ENCODE measurements at regions not wholly inside any gene's neighbourhood (a gene's known extent, or its start where the extent isn't known, plus 50 kb on each side); places are given as distances from the start of the nearest gene placed in this dataset.

- no peaks in the 10 kb centered on the region for H3K9me2 ChIP-seq (replicated peaks; ENCODE audit: low read depth, low read length)
- no peaks in the 10 kb centered on the region for H3K4me1 ChIP-seq (ENCODE audit: insufficient read depth, low read length, poor library complexity, severe bottlenecking)
- no peaks in the 10 kb centered on the region for H3K27me3 ChIP-seq (ENCODE audit: insufficient read depth, low read length, poor library complexity, severe bottlenecking)
- H3K79me2 ChIP-seq (ENCODE audit: insufficient read depth, low read length), result no peaks in the 10 kb centered on the region
- no peak overlapping the region for H2AFZ ChIP-seq (ENCODE audit: low read length)
- H3K36me3 ChIP-seq (ENCODE audit: insufficient read depth, low read length), result no peaks in the 10 kb centered on the region
- no peaks in the 10 kb centered on the region for H3F3A ChIP-seq (ENCODE audit: low read depth)
- no peaks in the 10 kb centered on the region for H4K20me1 ChIP-seq (ENCODE audit: insufficient read depth, low read length, poor library complexity, severe bottlenecking)
- H3K9me3 ChIP-seq (ENCODE audit: insufficient read depth, low read depth, low read length), result no peaks in the 10 kb centered on the region
- TF ChIP-seq EZH2phosphoT487 (IDR thresholded peaks at IDR 0.05; ENCODE audit: borderline replicate concordance), result no peak
- H3K9ac ChIP-seq (ENCODE audit: low read depth, low read length, poor library complexity, severe bottlenecking), result no peak overlapping the region
- H3K4me2 ChIP-seq (ENCODE audit: low read depth, low read length, poor library complexity, severe bottlenecking), result no peak overlapping the region
- no peak overlapping the region for H3K4me3 ChIP-seq (ENCODE audit: low read length, poor library complexity, severe bottlenecking)
Observed at GRCh38 chr2:194151231-194151630, 1505.8 kb upstream of the SLC39A10 start.

GRCh38 chr2:194135463-194135862, 1521.6 kb upstream of the SLC39A10 start:
- H3K4me2 ChIP-seq (ENCODE audit: low read depth, low read length, poor library complexity, severe bottlenecking), result no peak overlapping the region
- H3K9ac ChIP-seq (ENCODE audit: low read depth, low read length, poor library complexity, severe bottlenecking), result no peak overlapping the region
- H2AFZ ChIP-seq (ENCODE audit: low read length), result no peak overlapping the region
- no peak overlapping the region for H3K4me3 ChIP-seq (ENCODE audit: low read length, poor library complexity, severe bottlenecking)
- no peaks in the 10 kb centered on the region for H3F3A ChIP-seq (ENCODE audit: low read depth)
- H3K79me2 ChIP-seq (ENCODE audit: insufficient read depth, low read length), result no peaks in the 10 kb centered on the region
- no peaks in the 10 kb centered on the region for H3K36me3 ChIP-seq (ENCODE audit: insufficient read depth, low read length)
- no peaks in the 10 kb centered on the region for H3K27me3 ChIP-seq (ENCODE audit: insufficient read depth, low read length, poor library complexity, severe bottlenecking)
- no peaks in the 10 kb centered on the region for H3K4me1 ChIP-seq (ENCODE audit: insufficient read depth, low read length, poor library complexity, severe bottlenecking)
- no peaks in the 10 kb centered on the region for H4K20me1 ChIP-seq (ENCODE audit: insufficient read depth, low read length, poor library complexity, severe bottlenecking)
- H3K9me3 ChIP-seq (ENCODE audit: insufficient read depth, low read depth, low read length), result no peaks in the 10 kb centered on the region
- TF ChIP-seq CTCF (conservative IDR thresholded peaks at IDR 0.05; ENCODE audit: low read length) (no peak), EZH2phosphoT487 (IDR thresholded peaks at IDR 0.05; ENCODE audit: borderline replicate concordance) (no peak)
- no peaks in the 10 kb centered on the region for H3K9me2 ChIP-seq (replicated peaks; ENCODE audit: low read depth, low read length)

GRCh38 chr2:194128810-194129209, 1528.2 kb upstream of the SLC39A10 start:
- H3K9me3 ChIP-seq (ENCODE audit: insufficient read depth, low read depth, low read length), result no peaks in the 10 kb centered on the region
- TF ChIP-seq EZH2phosphoT487 (IDR thresholded peaks at IDR 0.05; ENCODE audit: borderline replicate concordance) (no peak), CTCF (conservative IDR thresholded peaks at IDR 0.05; ENCODE audit: low read length) (no peak)
- H4K20me1 ChIP-seq (ENCODE audit: insufficient read depth, low read length, poor library complexity, severe bottlenecking), result no peaks in the 10 kb centered on the region
- H3K4me2 ChIP-seq (ENCODE audit: low read depth, low read length, poor library complexity, severe bottlenecking), result no peak overlapping the region
- H3K9me2 ChIP-seq (replicated peaks; ENCODE audit: low read depth, low read length), result no peaks in the 10 kb centered on the region
- H3K9ac ChIP-seq (ENCODE audit: low read depth, low read length, poor library complexity, severe bottlenecking), result no peak overlapping the region
- H3K79me2 ChIP-seq (ENCODE audit: insufficient read depth, low read length), result no peaks in the 10 kb centered on the region
- H3F3A ChIP-seq (ENCODE audit: low read depth), result no peaks in the 10 kb centered on the region
- H3K4me1 ChIP-seq (ENCODE audit: insufficient read depth, low read length, poor library complexity, severe bottlenecking), result no peaks in the 10 kb centered on the region
- no peak overlapping the region for H2AFZ ChIP-seq (ENCODE audit: low read length)
- H3K27me3 ChIP-seq (ENCODE audit: insufficient read depth, low read length, poor library complexity, severe bottlenecking), result no peaks in the 10 kb centered on the region
- H3K36me3 ChIP-seq (ENCODE audit: insufficient read depth, low read length), result no peaks in the 10 kb centered on the region
- H3K4me3 ChIP-seq (ENCODE audit: low read length, poor library complexity, severe bottlenecking), result no peak overlapping the region

GRCh38 chr2:194126418-194126817, 1530.6 kb upstream of the SLC39A10 start:
- Histone ChIP-seq H3K4me2 (ENCODE audit: low read depth, low read length, poor library complexity, severe bottlenecking) (no peak overlapping the region), H3K4me1 (ENCODE audit: insufficient read depth, low read length, poor library complexity, severe bottlenecking) (no peaks in the 10 kb centered on the region), H3K27me3 (ENCODE audit: insufficient read depth, low read length, poor library complexity, severe bottlenecking) (no peaks in the 10 kb centered on the region), H3K9me3 (ENCODE audit: insufficient read depth, low read depth, low read length) (no peaks in the 10 kb centered on the region), H3K36me3 (ENCODE audit: insufficient read depth, low read length) (no peaks in the 10 kb centered on the region), H3K9me2 (replicated peaks; ENCODE audit: low read depth, low read length) (no peaks in the 10 kb centered on the region), H3K9ac (ENCODE audit: low read depth, low read length, poor library complexity, severe bottlenecking) (no peak overlapping the region), H4K20me1 (ENCODE audit: insufficient read depth, low read length, poor library complexity, severe bottlenecking) (no peaks in the 10 kb centered on the region), H3F3A (ENCODE audit: low read depth) (no peaks in the 10 kb centered on the region), H2AFZ (ENCODE audit: low read length) (0 out of 2 replicates have a peak overlapping the region, but pooled peaks have one; percentile 0), H3K4me3 (ENCODE audit: low read length, poor library complexity, severe bottlenecking) (no peak overlapping the region), H3K79me2 (ENCODE audit: insufficient read depth, low read length) (no peaks in the 10 kb centered on the region)
- no peak for TF ChIP-seq CTCF (conservative IDR thresholded peaks at IDR 0.05; ENCODE audit: low read length)
- TF ChIP-seq EZH2phosphoT487 (IDR thresholded peaks at IDR 0.05; ENCODE audit: borderline replicate concordance), result no peak
